ENCODE measurements at regions not wholly inside any gene's neighbourhood (a gene's known extent, or its start where the extent isn't known, plus 50 kb on each side); places are given as distances from the start of the nearest gene placed in this dataset.
"Not testable (repeated sequence)": the region's sequence is repeated elsewhere in the genome, so short reads cannot be mapped to it uniquely, and the experiment has no call there.

DNA sequence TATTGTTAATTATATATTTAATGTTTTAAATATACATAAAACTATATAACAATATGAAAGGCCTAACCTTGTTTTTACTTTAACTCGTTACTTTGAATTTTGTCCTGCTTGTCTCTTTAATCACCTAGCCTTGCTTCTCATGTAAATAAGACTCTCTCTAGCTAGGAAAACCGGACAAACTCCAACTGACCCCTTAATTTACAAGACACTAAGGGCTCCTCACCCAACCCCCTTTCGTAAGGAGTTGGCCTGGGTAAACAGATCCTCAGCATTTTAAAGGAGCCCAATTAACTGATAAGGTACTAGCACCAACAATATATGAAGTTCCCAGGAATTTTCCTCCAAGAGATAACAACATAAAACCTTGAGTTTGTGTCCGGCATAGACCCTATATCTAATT, 1246.9 kb downstream of the JRKL start:
- not testable (repeated sequence) for DNase-seq (ENCODE audit: extremely low read depth in 1 of 11, low read depth in 9 of 11, low spot score in 4 of 11)

GRCh38 chr11:97637701-97638100, 1247.9 kb downstream of the JRKL start:
- DNase-seq (ENCODE audit: extremely low read depth in 1 of 11, low read depth in 9 of 11, low spot score in 4 of 11): peak in 3 of 11 donors; percentile 11 to 15 (median 12)

- DNase-seq (ENCODE audit: extremely low read depth in 1 of 11, low read depth in 9 of 11, low spot score in 4 of 11): no peak
Observed at GRCh38 chr11:97638641-97639224, 1248.9 kb downstream of the JRKL start.

DNA sequence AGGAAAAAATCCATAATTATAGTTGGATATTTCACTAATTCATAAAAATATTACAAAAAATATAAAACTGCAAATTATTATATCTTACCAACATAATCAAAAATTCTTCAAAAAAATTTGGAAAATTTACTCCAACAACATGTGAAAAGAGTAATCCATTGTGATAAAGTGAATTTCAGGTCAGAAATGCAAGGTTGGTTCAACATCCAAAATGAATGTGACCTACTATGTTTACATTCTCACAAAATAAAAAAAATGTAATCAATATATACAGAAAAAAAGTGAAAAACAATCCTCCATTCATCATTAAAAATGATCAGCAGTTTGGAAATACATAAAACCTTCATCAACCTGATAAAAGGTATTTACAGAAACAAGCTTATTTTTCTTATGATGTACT, 1252.2 kb downstream of the JRKL start:
- DNase-seq (ENCODE audit: extremely low read depth in 1 of 11, low read depth in 9 of 11, low spot score in 4 of 11): no peak

DNA sequence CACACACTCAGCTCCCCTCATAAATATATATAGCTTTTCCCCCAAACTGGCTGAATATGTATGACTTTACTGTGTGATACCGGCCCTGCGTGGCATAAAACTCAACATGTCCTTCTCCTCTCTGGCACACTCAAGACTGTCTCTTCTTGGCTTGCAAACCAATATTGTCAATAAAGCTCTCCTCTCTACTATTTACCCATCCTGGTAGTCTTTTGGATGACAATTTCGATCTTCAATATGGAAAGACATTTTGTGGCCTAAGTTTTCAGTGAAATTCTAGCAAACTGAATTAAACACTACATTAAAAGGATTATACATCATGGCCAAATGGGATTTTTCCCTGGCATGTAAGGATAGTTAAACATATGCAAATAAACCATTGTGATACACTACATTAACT, 1255.9 kb downstream of the JRKL start:
- no peak for DNase-seq (ENCODE audit: extremely low read depth in 1 of 11, low read depth in 9 of 11, low spot score in 4 of 11)

DNA sequence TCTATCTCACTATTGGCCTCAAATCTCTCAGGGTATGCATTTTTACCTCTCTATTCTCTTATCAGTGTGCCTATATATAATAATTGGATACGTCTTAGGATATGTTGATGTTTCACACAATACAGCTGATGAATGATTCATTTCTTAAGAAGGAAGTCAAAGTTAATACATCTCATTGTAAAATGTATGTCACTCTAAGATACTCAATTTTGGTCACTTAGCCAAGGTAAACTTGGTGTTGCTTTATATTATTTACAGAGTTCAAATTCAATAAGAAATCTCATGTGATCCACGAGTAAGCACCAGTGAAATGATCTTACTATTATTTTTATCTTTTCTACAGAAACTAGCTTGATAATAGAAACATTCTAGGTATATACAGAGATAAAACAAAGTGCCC, 1266.5 kb downstream of the JRKL start:
- no peak for DNase-seq (ENCODE audit: extremely low read depth in 1 of 11, low read depth in 9 of 11, low spot score in 4 of 11)

DNA sequence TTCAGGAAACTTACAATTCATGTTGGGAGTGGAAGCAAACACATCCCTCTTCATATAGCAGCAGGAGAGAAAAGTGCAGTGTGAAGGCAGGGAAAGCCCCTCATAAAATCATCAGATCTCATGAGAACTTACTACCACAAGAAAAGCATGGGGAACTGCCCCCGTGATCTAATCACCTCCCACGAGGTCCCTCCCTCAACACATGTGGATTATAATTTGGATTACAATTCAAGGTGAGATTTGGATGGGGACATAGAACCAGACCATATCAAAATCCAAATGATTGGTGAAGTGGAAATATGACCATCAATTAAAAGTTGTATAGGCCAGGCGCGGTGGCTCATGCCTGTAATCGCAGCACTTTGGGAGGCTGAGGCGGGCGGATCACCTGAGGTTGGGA, 1268.0 kb downstream of the JRKL start:
- DNase-seq (ENCODE audit: extremely low read depth in 1 of 11, low read depth in 9 of 11, low spot score in 4 of 11): no peak

DNA sequence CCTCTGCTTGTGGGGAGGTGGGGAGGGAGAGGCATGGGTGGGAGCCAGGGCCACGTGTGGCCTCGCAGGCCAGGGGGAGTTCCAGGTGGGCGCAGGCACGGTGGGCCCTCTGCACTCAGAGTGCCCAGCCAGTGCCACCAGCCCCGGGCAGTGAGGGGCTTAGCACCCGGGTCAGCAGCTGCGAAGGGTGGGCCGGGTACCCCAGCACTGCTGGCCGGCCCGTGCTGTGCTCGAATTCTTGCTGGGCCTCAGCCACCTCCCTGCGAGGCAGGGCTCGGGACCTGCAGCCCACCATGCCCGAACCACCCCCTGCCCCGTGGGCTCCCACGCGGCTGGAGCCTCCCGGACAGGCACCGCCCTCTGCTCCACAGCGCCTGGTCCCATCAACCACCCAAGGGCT, 1277.2 kb downstream of the JRKL start:
- DNase-seq (ENCODE audit: extremely low read depth in 1 of 11, low read depth in 9 of 11, low spot score in 4 of 11): no peak

GRCh38 chr11:97683733-97684132, 1293.9 kb downstream of the JRKL start:
- no peak for DNase-seq (ENCODE audit: extremely low read depth in 1 of 11, low read depth in 9 of 11, low spot score in 4 of 11)

DNA sequence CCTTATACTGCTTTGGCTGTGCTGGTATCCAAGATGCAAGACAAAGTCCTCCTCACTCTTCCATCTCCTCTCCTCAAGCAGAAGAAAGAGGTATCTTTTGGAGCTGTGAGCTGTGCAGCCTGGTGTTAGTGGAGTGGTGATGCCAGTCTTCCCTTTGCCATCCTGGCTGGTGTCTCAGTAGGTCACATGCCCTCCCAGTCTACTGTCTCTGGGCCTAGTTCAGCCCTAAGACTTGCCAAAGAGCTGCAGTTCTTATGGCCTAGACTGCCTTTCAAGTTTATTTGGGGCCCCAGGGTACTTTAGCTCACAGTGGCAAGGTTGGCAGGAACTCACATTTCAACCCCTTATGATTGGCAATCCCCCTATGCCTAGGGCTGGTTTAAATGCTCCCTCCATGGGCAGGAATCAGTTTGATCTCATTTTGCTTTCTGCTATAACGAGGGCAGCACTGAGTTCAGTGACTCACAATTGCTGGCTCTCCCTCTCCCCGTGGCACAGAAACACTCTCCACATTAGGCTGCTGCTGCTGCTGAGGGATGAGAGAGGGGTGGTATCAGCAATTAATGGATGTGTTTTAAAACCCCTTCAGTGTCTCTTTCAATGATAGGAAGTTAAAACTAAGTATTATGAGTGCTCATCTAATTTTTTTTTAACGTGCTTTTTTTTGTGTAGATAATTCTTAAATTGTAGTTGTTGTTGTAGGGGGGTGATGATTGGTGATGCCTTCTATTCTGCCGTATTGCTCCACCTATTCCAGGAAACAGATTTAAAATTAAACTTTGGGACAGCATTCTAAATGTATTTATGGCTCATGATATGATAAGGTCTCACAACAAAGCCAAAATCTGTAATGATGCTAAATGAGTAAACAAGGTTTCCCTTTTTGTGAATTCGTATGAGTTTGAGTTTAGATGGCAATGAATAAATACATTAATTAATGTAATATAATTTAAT, 1295.0 kb downstream of the JRKL start:
- DNase-seq (ENCODE audit: extremely low read depth in 1 of 11, low read depth in 9 of 11, low spot score in 4 of 11): no peak

- no peak for DNase-seq (ENCODE audit: extremely low read depth in 1 of 11, low read depth in 9 of 11, low spot score in 4 of 11)
Observed at GRCh38 chr11:97685695-97686094, 1295.9 kb downstream of the JRKL start.

DNA sequence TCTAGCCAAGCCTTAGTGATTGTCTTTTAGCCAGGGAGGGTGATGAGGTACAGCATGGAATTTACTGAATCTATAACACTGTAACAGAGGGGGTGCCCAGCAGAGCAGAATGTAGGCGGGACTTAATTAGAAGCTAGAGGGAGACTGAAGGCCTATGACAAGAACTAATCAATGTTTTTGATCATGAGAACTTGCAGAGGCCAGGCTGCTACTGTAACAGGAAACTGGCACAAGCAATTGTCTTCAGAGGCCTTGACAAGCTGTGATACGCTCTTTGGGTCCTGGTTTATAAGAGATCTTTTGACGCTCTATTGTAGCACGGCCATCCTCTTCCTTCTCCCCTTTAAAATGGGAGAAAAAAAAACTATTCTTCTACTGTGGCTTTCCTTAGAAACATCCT, 1297.3 kb downstream of the JRKL start:
- no peak for DNase-seq (ENCODE audit: extremely low read depth in 1 of 11, low read depth in 9 of 11, low spot score in 4 of 11)

GRCh38 chr11:97691061-97691460, 1301.2 kb downstream of the JRKL start:
- no peak for DNase-seq (ENCODE audit: extremely low read depth in 1 of 11, low read depth in 9 of 11, low spot score in 4 of 11)

DNA sequence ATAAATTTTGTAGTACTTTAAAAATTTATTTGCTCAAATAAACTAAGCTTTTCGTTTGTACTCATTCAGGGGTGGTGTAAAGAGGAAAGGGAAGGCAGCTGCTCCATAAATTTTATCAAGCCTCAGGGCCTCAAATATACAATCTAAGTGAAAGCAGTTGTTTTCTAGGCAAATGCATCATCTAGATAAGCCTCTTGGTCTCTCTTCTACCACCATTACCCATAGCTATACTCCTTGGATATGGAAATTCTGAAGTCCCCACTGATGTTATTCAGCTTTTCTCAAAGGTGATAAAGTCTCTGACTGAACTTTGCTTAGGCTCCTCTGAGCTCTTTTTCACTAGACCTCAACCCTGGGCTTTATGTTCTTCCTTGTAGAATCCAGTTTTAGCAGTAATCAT, 1313.1 kb downstream of the JRKL start:
- peak in 6 of 11 donors; percentile 4 to 27 (median 13) for DNase-seq (ENCODE audit: extremely low read depth in 1 of 11, low read depth in 9 of 11, low spot score in 4 of 11)

DNA sequence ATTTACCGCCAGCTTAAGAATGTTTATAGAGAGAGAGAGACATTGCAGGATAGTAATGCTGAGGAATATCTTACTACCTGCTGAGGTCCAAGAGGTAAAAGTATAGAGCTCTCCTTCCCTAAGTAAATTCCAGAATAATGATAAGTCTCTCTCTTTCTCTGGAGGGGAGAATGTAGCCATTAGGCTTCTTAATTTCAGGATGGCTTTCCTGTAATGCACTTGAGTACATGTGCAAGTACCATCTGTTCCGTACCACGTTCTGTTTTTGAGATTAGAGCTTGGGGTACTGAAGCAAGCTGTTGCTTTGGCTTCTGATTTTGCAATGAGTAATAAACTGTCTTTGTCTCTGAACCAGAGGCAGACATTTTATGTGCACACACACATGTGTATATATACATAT, 1314.0 kb downstream of the JRKL start:
- no peak for DNase-seq (ENCODE audit: extremely low read depth in 1 of 11, low read depth in 9 of 11, low spot score in 4 of 11)

DNA sequence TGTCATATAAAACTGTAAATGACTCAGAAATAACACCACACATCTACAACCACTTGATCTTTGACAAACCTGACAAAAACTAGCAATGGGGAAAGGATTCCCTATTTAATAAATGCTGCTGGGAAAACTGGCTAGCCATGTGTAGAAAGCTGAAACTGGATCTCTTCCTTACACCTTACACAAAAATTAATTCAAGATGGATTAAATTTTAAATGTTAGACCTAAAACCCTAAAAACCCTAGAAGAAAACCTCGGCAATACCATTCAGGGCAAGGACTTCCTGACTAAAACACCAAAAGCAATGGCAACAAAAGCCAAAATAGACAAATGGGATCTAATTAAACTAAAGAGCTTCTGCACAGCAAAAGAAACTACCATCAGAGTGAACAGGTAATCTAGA, 1315.3 kb upstream of the CNTN5 start:
- DNase-seq (ENCODE audit: extremely low read depth in 1 of 11, low read depth in 9 of 11, low spot score in 4 of 11): not testable (repeated sequence)

DNA sequence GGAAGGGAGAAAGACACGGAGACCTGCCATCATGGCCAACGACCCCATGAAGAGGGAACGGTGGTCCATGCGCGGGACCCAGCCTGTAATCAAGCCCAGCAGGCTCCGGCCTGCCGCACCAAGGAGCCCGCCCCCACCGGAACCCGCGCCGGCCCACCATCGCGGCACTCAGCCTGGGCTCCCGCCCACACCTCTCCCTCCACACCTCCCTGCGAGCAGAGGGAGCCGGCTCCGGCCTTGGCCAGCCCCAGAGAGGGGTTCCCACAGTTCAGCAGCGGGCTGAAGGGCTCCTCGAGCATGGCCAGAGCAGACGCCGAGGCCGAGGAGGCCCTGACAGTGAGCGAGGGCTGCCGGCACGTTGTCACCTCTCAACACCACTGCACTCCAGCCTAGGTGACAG, 1302.8 kb upstream of the CNTN5 start:
- DNase-seq (ENCODE audit: extremely low read depth in 1 of 11, low read depth in 9 of 11, low spot score in 4 of 11): no peak

GRCh38 chr11:97722065-97722464, 1298.7 kb upstream of the CNTN5 start:
- no peak for DNase-seq (ENCODE audit: extremely low read depth in 1 of 11, low read depth in 9 of 11, low spot score in 4 of 11)

GRCh38 chr11:97722721-97723120, 1298.0 kb upstream of the CNTN5 start:
- DNase-seq (ENCODE audit: extremely low read depth in 1 of 11, low read depth in 9 of 11, low spot score in 4 of 11): no peak

DNA sequence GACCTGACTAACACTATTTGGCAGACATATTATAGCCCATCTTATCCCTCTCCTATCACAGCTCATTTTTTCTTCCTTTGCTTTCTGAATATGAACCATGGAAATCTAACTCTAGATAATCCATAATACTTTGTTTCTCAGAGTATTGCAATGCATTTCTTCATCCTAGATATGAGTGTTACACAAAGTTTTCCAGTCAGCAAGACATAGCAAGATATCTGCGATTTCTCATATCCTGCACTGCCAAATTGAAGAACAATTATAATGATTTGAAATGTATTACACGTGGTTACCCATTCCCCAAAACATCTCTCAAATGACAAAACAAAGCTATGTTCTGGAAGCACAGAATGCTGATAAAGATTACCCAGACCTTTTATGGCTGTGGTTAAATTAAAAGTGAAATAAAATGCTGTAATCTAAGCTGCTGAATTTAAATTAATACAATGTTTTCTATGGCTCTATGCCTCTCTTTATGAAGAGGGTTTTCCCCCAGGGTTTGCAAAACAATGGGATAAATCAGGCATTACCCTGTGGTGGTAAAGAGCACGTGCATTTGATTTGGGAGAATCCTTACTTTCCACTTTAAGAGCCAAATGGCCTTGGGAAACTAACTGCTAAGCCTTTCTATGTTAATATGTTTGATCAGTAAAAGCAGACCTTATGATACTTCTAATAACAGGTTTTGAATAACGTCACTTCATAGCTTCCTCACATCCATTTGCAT, 1291.0 kb upstream of the CNTN5 start:
- DNase-seq (ENCODE audit: extremely low read depth in 1 of 11, low read depth in 9 of 11, low spot score in 4 of 11): no peak
